ENCODE measurements at regions not wholly inside any gene's neighbourhood (a gene's known extent, or its start where the extent isn't known, plus 50 kb on each side); places are given as distances from the start of the nearest gene placed in this dataset.

DNA sequence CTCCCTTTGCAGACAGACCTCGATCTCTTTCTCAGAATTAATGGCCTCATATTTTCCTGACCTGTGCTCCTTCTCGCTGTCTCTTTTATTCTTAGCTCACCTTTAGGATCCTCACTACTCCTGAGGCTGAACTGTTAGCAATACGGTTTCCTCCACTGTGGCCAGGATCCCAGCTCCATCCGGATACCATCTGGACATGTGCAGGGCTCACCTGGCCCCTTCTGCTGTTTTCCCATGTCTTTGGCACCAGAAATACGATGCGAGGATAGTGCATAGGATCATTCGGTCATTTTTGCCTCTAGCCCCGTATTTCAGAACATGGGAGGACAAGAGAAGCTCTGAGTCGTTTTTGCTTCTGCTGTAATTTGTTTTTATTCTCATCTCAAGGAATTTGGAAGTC is 108.5 kb upstream of the KIF26B start:
- Histone ChIP-seq H3K4me3 (ENCODE audit: low read length) (no peak overlapping the region), H3K9me2 (ENCODE audit: insufficient read depth, low read length) (no peaks in the 10 kb centered on the region), H3K9me3 (ENCODE audit: low read length) (no peaks in the 10 kb centered on the region), H3K79me2 (replicated peaks; ENCODE audit: insufficient read depth, low read length) (no peaks in the 10 kb centered on the region), H3K27ac (ENCODE audit: low read length) (no peak overlapping the region), H3K9ac (ENCODE audit: low read length) (no peak overlapping the region), H3K36me3 (ENCODE audit: insufficient read depth, low read length) (no peaks in the 10 kb centered on the region), H2AFZ (ENCODE audit: low read depth, low read length) (no peak overlapping the region), H3F3A (ENCODE audit: insufficient read depth, low read length, poor library complexity, severe bottlenecking) (no peaks in the 10 kb centered on the region), H3K4me2 (ENCODE audit: low read length) (no peak overlapping the region), H4K20me1 (ENCODE audit: insufficient read depth) (no peaks in the 10 kb centered on the region), H3K27me3 (ENCODE audit: insufficient read depth, low read depth, low read length) (no peaks in the 10 kb centered on the region)
- TF ChIP-seq SMC3 (conservative IDR thresholded peaks at IDR 0.05; ENCODE audit: poor library complexity) = no peak
- no peak for TF ChIP-seq RAD21 (conservative IDR thresholded peaks at IDR 0.05)
- TF ChIP-seq MXI1 (conservative IDR thresholded peaks at IDR 0.05; ENCODE audit: poor library complexity, severe bottlenecking) = no peak
- no peak for TF ChIP-seq EZH2 (IDR thresholded peaks at IDR 0.05; ENCODE audit: borderline replicate concordance, insufficient read depth, low read length, poor library complexity, severe bottlenecking)
- TF ChIP-seq EP300 (conservative IDR thresholded peaks at IDR 0.05; ENCODE audit: poor library complexity, severe bottlenecking) = no peak
- TF ChIP-seq, protein P1, sequence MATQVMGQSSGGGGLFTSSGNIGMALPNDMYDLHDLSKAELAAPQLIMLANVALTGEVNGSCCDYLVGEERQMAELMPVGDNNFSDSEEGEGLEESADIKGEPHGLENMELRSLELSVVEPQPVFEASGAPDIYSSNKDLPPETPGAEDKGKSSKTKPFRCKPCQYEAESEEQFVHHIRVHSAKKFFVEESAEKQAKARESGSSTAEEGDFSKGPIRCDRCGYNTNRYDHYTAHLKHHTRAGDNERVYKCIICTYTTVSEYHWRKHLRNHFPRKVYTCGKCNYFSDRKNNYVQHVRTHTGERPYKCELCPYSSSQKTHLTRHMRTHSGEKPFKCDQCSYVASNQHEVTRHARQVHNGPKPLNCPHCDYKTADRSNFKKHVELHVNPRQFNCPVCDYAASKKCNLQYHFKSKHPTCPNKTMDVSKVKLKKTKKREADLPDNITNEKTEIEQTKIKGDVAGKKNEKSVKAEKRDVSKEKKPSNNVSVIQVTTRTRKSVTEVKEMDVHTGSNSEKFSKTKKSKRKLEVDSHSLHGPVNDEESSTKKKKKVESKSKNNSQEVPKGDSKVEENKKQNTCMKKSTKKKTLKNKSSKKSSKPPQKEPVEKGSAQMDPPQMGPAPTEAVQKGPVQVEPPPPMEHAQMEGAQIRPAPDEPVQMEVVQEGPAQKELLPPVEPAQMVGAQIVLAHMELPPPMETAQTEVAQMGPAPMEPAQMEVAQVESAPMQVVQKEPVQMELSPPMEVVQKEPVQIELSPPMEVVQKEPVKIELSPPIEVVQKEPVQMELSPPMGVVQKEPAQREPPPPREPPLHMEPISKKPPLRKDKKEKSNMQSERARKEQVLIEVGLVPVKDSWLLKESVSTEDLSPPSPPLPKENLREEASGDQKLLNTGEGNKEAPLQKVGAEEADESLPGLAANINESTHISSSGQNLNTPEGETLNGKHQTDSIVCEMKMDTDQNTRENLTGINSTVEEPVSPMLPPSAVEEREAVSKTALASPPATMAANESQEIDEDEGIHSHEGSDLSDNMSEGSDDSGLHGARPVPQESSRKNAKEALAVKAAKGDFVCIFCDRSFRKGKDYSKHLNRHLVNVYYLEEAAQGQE (IDR thresholded peaks at IDR 0.05; ENCODE audit: borderline replicate concordance) = no peak

DNA sequence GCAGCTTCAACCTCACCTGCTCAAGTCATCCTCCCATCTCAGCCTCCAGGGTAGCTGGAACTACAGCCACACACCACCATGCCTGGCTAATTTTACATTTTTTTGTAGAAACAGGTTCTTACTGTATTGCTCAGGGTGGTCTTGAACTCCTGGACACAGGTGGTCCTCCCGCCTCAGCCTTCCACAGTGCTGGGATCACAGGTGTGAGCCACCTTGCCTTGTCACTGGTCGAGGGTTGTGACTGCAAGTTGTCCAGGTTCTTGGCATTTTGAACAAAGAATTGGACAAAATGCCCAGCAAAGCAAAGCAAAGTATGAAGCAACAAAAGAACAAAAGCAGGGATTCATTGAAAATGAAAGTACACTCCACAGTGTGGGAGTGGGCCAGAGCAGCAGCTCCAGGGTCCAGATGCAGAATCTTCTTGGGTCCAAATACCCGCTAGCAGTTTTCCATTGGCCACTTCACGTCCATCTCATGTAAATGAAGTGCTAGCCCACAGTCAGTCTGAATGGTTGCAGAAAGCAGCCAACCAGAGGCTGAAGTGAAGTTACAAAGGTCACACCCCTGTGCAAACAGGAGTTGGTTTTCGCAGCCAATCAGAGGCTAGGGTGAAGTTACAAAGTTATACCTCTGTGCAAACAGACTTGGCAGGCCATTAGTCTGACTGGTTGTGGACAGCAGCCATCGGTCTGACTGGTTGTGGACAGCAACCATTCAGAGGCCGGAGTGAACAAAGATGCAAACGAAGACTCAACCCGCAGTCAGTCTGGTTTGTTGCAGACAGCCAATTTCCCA is 109.5 kb upstream of the KIF26B start:
- Histone ChIP-seq H3K9ac (ENCODE audit: low read length) (no peak overlapping the region), H3K27ac (ENCODE audit: low read length) (no peak overlapping the region), H3K36me3 (ENCODE audit: insufficient read depth, low read length) (no peaks in the 10 kb centered on the region), H3K9me3 (ENCODE audit: low read length) (no peaks in the 10 kb centered on the region), H3K79me2 (replicated peaks; ENCODE audit: insufficient read depth, low read length) (no peaks in the 10 kb centered on the region), H3K4me2 (ENCODE audit: low read length) (no peak overlapping the region), H4K20me1 (ENCODE audit: insufficient read depth) (no peaks in the 10 kb centered on the region), H3K4me3 (ENCODE audit: low read length) (no peak overlapping the region), H3F3A (ENCODE audit: insufficient read depth, low read length, poor library complexity, severe bottlenecking) (no peaks in the 10 kb centered on the region), H3K27me3 (ENCODE audit: insufficient read depth, low read depth, low read length) (no peaks in the 10 kb centered on the region), H2AFZ (ENCODE audit: low read depth, low read length) (no peak overlapping the region), H3K9me2 (ENCODE audit: insufficient read depth, low read length) (no peaks in the 10 kb centered on the region)
- TF ChIP-seq SMC3 (conservative IDR thresholded peaks at IDR 0.05; ENCODE audit: poor library complexity) (no peak), MXI1 (conservative IDR thresholded peaks at IDR 0.05; ENCODE audit: poor library complexity, severe bottlenecking) (no peak), POLR2AphosphoS5 (IDR thresholded peaks at IDR 0.05) (no peak), RAD21 (conservative IDR thresholded peaks at IDR 0.05) (no peak), EP300 (conservative IDR thresholded peaks at IDR 0.05; ENCODE audit: poor library complexity, severe bottlenecking) (no peak), EZH2 (IDR thresholded peaks at IDR 0.05; ENCODE audit: borderline replicate concordance, insufficient read depth, low read length, poor library complexity, severe bottlenecking) (no peak), TAF1 (IDR thresholded peaks at IDR 0.05; ENCODE audit: low read depth) (no peak)
- TF ChIP-seq, protein P2, sequence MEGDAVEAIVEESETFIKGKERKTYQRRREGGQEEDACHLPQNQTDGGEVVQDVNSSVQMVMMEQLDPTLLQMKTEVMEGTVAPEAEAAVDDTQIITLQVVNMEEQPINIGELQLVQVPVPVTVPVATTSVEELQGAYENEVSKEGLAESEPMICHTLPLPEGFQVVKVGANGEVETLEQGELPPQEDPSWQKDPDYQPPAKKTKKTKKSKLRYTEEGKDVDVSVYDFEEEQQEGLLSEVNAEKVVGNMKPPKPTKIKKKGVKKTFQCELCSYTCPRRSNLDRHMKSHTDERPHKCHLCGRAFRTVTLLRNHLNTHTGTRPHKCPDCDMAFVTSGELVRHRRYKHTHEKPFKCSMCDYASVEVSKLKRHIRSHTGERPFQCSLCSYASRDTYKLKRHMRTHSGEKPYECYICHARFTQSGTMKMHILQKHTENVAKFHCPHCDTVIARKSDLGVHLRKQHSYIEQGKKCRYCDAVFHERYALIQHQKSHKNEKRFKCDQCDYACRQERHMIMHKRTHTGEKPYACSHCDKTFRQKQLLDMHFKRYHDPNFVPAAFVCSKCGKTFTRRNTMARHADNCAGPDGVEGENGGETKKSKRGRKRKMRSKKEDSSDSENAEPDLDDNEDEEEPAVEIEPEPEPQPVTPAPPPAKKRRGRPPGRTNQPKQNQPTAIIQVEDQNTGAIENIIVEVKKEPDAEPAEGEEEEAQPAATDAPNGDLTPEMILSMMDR (IDR thresholded peaks at IDR 0.05; ENCODE audit: poor library complexity, severe bottlenecking) = no peak
- TF ChIP-seq, protein P1 (IDR thresholded peaks at IDR 0.05; ENCODE audit: borderline replicate concordance) = no peak

All from neural cell (in vitro differentiated cells).